SK-N-SH (cell line): ENCODE measurements at regions not wholly inside any gene's neighbourhood (a gene's known extent, or its start where the extent isn't known, plus 50 kb on each side); places are given as distances from the start of the nearest gene placed in this dataset.

Experiments
- EP300 ChIP-seq, 2 experiments: IDR thresholded peaks; 2 replicates each; pipeline versions ENCODE4 v1.4.0 to v1.6.1; 2012; ENCODE audit warnings: borderline replicate concordance in 1 of 2, low read depth in 1 of 2, low read length in 1 of 2
- MXI1 ChIP-seq: IDR thresholded peaks from 2 replicates; pipeline ENCODE4 v1.6.1; 2012; ENCODE audit warnings: mild to moderate bottlenecking, low read depth, low read length, improper control_type of control experiment
- RFX5 ChIP-seq: IDR thresholded peaks from 2 replicates; pipeline ENCODE4 v1.6.1; 2012; ENCODE audit warnings: mild to moderate bottlenecking, improper control_type of control experiment, low read length
- TF ChIP-seq, protein P1 (sequence below): IDR thresholded peaks from 2 replicates; pipeline ENCODE4 v1.4.0; 2012; ENCODE audit warnings: low read depth
- TF ChIP-seq, protein P2 (sequence below): fragments of 200-600 bp; sonication (generic); IDR thresholded peaks from 2 replicates; pipeline ENCODE4 v1.6.1; 2017; ENCODE audit warnings: antibody characterized with exemption, mild to moderate bottlenecking, moderate library complexity
- TF ChIP-seq, protein P3 (sequence below): IDR thresholded peaks from 2 replicates; pipeline ENCODE4 v1.6.1; 2012; ENCODE audit warnings: mild to moderate bottlenecking, low read depth, low read length, moderate library complexity

DNA sequence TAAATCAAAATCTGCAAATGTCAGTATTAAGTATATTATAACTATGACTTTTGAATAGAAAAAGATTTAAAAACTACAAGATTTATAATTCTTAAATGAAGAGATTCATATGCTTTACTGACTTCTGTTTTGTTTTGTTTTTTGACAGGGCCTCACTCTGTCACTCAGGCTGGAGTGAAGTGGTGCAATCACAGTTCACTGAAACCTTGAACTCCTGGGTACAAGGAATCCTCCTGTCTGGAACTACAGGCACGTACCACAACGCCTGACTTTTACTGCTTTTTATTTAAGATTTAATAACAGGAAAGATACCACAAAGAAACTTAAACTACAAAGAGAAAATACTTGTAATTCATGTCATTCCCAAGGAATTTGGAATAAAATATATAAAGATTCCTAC, 940.2 kb upstream of the CITED2 start:
- TF ChIP-seq, protein P1, sequence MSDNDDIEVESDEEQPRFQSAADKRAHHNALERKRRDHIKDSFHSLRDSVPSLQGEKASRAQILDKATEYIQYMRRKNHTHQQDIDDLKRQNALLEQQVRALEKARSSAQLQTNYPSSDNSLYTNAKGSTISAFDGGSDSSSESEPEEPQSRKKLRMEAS = no peak
- TF ChIP-seq, protein P2, sequence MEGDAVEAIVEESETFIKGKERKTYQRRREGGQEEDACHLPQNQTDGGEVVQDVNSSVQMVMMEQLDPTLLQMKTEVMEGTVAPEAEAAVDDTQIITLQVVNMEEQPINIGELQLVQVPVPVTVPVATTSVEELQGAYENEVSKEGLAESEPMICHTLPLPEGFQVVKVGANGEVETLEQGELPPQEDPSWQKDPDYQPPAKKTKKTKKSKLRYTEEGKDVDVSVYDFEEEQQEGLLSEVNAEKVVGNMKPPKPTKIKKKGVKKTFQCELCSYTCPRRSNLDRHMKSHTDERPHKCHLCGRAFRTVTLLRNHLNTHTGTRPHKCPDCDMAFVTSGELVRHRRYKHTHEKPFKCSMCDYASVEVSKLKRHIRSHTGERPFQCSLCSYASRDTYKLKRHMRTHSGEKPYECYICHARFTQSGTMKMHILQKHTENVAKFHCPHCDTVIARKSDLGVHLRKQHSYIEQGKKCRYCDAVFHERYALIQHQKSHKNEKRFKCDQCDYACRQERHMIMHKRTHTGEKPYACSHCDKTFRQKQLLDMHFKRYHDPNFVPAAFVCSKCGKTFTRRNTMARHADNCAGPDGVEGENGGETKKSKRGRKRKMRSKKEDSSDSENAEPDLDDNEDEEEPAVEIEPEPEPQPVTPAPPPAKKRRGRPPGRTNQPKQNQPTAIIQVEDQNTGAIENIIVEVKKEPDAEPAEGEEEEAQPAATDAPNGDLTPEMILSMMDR = no peak
- TF ChIP-seq EP300 (IDR thresholded peaks at IDR 0.05; ENCODE audit: borderline replicate concordance in 1 of 2, low read depth in 1 of 2, low read length in 1 of 2) (no peak), MXI1 (no peak), RFX5 (no peak)
- TF ChIP-seq, protein P3, sequence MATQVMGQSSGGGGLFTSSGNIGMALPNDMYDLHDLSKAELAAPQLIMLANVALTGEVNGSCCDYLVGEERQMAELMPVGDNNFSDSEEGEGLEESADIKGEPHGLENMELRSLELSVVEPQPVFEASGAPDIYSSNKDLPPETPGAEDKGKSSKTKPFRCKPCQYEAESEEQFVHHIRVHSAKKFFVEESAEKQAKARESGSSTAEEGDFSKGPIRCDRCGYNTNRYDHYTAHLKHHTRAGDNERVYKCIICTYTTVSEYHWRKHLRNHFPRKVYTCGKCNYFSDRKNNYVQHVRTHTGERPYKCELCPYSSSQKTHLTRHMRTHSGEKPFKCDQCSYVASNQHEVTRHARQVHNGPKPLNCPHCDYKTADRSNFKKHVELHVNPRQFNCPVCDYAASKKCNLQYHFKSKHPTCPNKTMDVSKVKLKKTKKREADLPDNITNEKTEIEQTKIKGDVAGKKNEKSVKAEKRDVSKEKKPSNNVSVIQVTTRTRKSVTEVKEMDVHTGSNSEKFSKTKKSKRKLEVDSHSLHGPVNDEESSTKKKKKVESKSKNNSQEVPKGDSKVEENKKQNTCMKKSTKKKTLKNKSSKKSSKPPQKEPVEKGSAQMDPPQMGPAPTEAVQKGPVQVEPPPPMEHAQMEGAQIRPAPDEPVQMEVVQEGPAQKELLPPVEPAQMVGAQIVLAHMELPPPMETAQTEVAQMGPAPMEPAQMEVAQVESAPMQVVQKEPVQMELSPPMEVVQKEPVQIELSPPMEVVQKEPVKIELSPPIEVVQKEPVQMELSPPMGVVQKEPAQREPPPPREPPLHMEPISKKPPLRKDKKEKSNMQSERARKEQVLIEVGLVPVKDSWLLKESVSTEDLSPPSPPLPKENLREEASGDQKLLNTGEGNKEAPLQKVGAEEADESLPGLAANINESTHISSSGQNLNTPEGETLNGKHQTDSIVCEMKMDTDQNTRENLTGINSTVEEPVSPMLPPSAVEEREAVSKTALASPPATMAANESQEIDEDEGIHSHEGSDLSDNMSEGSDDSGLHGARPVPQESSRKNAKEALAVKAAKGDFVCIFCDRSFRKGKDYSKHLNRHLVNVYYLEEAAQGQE = no peak
